GM12878 (cell line): ENCODE measurements at regions not wholly inside any gene's neighbourhood (a gene's known extent, or its start where the extent isn't known, plus 50 kb on each side); places are given as distances from the start of the nearest gene placed in this dataset.

ENCODE experiments used
- E2F8 ChIP-seq: fragments of 450-650 bp; IDR thresholded peaks from 2 replicates; pipeline ENCODE4 v1.6.1; 2018; ENCODE audit warnings: mild to moderate bottlenecking, low read depth, moderate library complexity; ENCODE audit not compliant: partially characterized antibody
- EP300 ChIP-seq, 2 experiments: fragments of 150-350 bp in 1 of 2; IDR thresholded peaks; 2 replicates each; pipeline ENCODE4 v1.6.1; 2011 to 2012; ENCODE audit warnings: low read depth in 2 of 2, low read length in 2 of 2, borderline replicate concordance in 1 of 2, improper control_type of control experiment in 1 of 2, inconsistent platforms in 1 of 2; ENCODE audit not compliant: control insufficient read depth in 1 of 2
- ESRRA ChIP-seq: IDR thresholded peaks from 2 replicates; pipeline ENCODE4 v1.6.1; 2012; ENCODE audit warnings: mild to moderate bottlenecking, low read length, improper control_type of control experiment
- FOXM1 ChIP-seq: IDR thresholded peaks from 2 replicates; pipeline ENCODE4 v1.6.1; 2012; ENCODE audit warnings: low read depth, mild to moderate bottlenecking, inconsistent platforms, low read length, moderate library complexity
- POLR2A ChIP-seq: IDR thresholded peaks from 2 replicates; pipeline ENCODE4 v1.6.1; 2011; ENCODE audit warnings: low read depth, mild to moderate bottlenecking, low read length
- RELA ChIP-seq: fragments of 450-650 bp; IDR thresholded peaks from 2 replicates; pipeline ENCODE4 v1.8.0; 2014; ENCODE audit warnings: borderline replicate concordance; ENCODE audit not compliant: partially characterized antibody
- SIN3A ChIP-seq: IDR thresholded peaks from 2 replicates; pipeline ENCODE4 v1.6.1; 2012; ENCODE audit warnings: low read depth, low read length, improper control_type of control experiment
- SIX5 ChIP-seq: IDR thresholded peaks from 2 replicates; pipeline ENCODE4 v1.6.1; 2011; ENCODE audit warnings: mild to moderate bottlenecking, low read depth, low read length, moderate library complexity; ENCODE audit not compliant: severe bottlenecking
- TF ChIP-seq, protein P1 (sequence below), 3 experiments: IDR thresholded peaks in 2 of 3; conservative IDR thresholded peaks in 1 of 3; 2 replicates each; pipeline ENCODE4 v1.5.1; 2011; ENCODE audit warnings: low read depth in 3 of 3, low read length in 3 of 3, mild to moderate bottlenecking in 3 of 3, control low read depth in 2 of 3, moderate library complexity in 2 of 3, inconsistent platforms in 1 of 3, mixed read lengths in 1 of 3; ENCODE audit not compliant: control insufficient read depth in 2 of 3, insufficient read depth in 1 of 3; ENCODE audit errors: extremely low read depth in 1 of 3
- TF ChIP-seq, protein P2 (sequence below): IDR thresholded peaks from 2 replicates; pipeline ENCODE4 v1.6.1; 2011; ENCODE audit warnings: low read depth, mild to moderate bottlenecking, low read length, moderate library complexity, borderline replicate concordance; ENCODE audit errors: extremely low read depth
- TF ChIP-seq, protein P3 (sequence below): IDR thresholded peaks from 2 replicates; pipeline ENCODE4 v1.6.1; 2012; ENCODE audit warnings: mild to moderate bottlenecking, low read depth, low read length

GRCh38 chr1:79663916-79664315 lies 657.4 kb upstream of the ADGRL4 start:
- TF ChIP-seq EP300 (IDR thresholded peaks at IDR 0.05; ENCODE audit: borderline replicate concordance in 1 of 2, control insufficient read depth in 1 of 2, low read depth in 2 of 2, low read length in 2 of 2), result no peak
- no peak for TF ChIP-seq E2F8
- no peak for TF ChIP-seq POLR2A
- TF ChIP-seq, protein P1, sequence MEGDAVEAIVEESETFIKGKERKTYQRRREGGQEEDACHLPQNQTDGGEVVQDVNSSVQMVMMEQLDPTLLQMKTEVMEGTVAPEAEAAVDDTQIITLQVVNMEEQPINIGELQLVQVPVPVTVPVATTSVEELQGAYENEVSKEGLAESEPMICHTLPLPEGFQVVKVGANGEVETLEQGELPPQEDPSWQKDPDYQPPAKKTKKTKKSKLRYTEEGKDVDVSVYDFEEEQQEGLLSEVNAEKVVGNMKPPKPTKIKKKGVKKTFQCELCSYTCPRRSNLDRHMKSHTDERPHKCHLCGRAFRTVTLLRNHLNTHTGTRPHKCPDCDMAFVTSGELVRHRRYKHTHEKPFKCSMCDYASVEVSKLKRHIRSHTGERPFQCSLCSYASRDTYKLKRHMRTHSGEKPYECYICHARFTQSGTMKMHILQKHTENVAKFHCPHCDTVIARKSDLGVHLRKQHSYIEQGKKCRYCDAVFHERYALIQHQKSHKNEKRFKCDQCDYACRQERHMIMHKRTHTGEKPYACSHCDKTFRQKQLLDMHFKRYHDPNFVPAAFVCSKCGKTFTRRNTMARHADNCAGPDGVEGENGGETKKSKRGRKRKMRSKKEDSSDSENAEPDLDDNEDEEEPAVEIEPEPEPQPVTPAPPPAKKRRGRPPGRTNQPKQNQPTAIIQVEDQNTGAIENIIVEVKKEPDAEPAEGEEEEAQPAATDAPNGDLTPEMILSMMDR (IDR thresholded peaks at IDR 0.05 in 2 of 3, conservative IDR thresholded peaks at IDR 0.05 in 1 of 3; ENCODE audit: control insufficient read depth in 2 of 3, extremely low read depth in 1 of 3, insufficient read depth in 1 of 3, low read depth in 3 of 3, low read length in 3 of 3), result no peak
- TF ChIP-seq ESRRA, result no peak
- no peak for TF ChIP-seq RELA
- TF ChIP-seq FOXM1, result no peak
- TF ChIP-seq, protein P2, sequence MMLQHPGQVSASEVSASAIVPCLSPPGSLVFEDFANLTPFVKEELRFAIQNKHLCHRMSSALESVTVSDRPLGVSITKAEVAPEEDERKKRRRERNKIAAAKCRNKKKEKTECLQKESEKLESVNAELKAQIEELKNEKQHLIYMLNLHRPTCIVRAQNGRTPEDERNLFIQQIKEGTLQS, result no peak
- TF ChIP-seq, protein P3, sequence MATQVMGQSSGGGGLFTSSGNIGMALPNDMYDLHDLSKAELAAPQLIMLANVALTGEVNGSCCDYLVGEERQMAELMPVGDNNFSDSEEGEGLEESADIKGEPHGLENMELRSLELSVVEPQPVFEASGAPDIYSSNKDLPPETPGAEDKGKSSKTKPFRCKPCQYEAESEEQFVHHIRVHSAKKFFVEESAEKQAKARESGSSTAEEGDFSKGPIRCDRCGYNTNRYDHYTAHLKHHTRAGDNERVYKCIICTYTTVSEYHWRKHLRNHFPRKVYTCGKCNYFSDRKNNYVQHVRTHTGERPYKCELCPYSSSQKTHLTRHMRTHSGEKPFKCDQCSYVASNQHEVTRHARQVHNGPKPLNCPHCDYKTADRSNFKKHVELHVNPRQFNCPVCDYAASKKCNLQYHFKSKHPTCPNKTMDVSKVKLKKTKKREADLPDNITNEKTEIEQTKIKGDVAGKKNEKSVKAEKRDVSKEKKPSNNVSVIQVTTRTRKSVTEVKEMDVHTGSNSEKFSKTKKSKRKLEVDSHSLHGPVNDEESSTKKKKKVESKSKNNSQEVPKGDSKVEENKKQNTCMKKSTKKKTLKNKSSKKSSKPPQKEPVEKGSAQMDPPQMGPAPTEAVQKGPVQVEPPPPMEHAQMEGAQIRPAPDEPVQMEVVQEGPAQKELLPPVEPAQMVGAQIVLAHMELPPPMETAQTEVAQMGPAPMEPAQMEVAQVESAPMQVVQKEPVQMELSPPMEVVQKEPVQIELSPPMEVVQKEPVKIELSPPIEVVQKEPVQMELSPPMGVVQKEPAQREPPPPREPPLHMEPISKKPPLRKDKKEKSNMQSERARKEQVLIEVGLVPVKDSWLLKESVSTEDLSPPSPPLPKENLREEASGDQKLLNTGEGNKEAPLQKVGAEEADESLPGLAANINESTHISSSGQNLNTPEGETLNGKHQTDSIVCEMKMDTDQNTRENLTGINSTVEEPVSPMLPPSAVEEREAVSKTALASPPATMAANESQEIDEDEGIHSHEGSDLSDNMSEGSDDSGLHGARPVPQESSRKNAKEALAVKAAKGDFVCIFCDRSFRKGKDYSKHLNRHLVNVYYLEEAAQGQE, result no peak
- no peak for TF ChIP-seq SIX5
- TF ChIP-seq SIN3A, result no peak
